Body of pancreas (tissue), 4 donors: ENCODE measurements at regions not wholly inside any gene's neighbourhood (a gene's known extent, or its start where the extent isn't known, plus 50 kb on each side); places are given as distances from the start of the nearest gene placed in this dataset.
"Not testable (repeated sequence)": the region's sequence is repeated elsewhere in the genome, so short reads cannot be mapped to it uniquely, and the experiment has no call there.

Source experiments
- ATAC-seq: fragments of 150-250 bp; one replicate; pipeline ENCODE4 v1.9.1; 2016
- DNase-seq, 4 donors: peaks; one replicate each; pipeline ENCODE4 v3.0.0-alpha.2; 2019
- H3K27ac ChIP-seq, 4 donors: fragments of 200-600 bp; sonication (generic); 1 replicate in 3 of 4; 2 replicates in 1 of 4; pipeline versions ENCODE4 v1.5.1 to v1.6.1; 2016 to 2019; ENCODE audit warnings: mild to moderate bottlenecking in 1 of 4, mixed read lengths in 1 of 4, moderate library complexity in 1 of 4
- H3K27me3 ChIP-seq, 2 donors: fragments of 200-600 bp; sonication (generic); one replicate each; pipeline ENCODE4 v1.6.0; 2016; ENCODE audit warnings: mild to moderate bottlenecking in 1 of 2
- H3K36me3 ChIP-seq, 2 donors: fragments of 200-600 bp; sonication (generic); replicated peaks in 1 of 2; 2 replicates each; pipeline ENCODE4 v1.5.1; 2016; ENCODE audit warnings: low read depth in 2 of 2; ENCODE audit not compliant: insufficient read depth in 1 of 2
- H3K4me1 ChIP-seq: fragments of 200-600 bp; sonication (generic); one replicate; pipeline ENCODE4 v1.6.0; 2016
- H3K4me3 ChIP-seq, 2 donors: fragments of 200-600 bp; sonication (generic); 1 replicate in 1 of 2; 2 replicates in 1 of 2; pipeline ENCODE4 v1.5.1; 2016 to 2019
- H3K9me3 ChIP-seq, 3 donors: fragments of 200-600 bp; sonication (generic); 1 replicate in 2 of 3; 2 replicates in 1 of 3; pipeline ENCODE4 v1.5.1; 2016
- POLR2A ChIP-seq, 3 donors: fragments of 450-650 bp; IDR thresholded peaks; one replicate each; pipeline ENCODE4 v1.6.1; 2016; ENCODE audit warnings: antibody characterized with exemption in 3 of 3, mild to moderate bottlenecking in 2 of 3
- WGBS, 2 donors: methylation state at CpG; one replicate each; pipeline ENCODE4 v1.1.5; 2017; 5-methylcytosine and 5-hydroxymethylcytosine counted together
- intact Hi-C: fragments of 100-400 bp; cut with DNase I; formaldehyde crosslinking; loops from one replicate; pipeline ENCODE4 v1.15.1; 2023
- TF ChIP-seq, protein P1 (sequence below), 7 experiments: fragments of 450-650 bp in 4 of 7; fragments of 200-600 bp in 3 of 7; sonication (generic) in 3 of 7; IDR thresholded peaks; one replicate each; pipeline ENCODE4 v1.5.1; 2016 to 2019; ENCODE audit warnings: antibody characterized with exemption in 7 of 7

DNA sequence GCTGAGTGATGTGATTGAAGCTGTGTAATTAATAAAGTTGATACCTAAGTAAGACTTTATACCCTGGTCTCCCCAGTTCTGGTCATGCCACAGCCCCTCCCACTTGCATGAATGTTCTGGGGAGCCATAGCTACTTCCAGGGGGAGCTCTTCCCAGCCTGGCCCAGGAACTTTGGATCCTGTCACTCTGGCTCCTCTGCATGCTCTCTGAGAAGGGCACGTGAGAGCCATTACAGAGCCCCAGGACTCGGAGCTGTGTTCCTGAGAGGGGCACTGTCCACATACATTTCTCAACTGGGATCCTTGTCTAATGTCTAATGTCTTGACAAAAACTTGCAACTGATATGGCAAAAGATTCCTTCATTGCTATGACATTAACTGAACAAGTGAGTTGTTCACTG lies 173.9 kb upstream of the NPY start:
- intact Hi-C loops: no loop called here
- H3K4me1 ChIP-seq: no peaks in the 10 kb centered on the region
- no peak for ATAC-seq
- H3K36me3 ChIP-seq: no peaks in the 10 kb centered on the region
- DNase-seq: no peak
- no peaks in the 10 kb centered on the region for H3K27me3 ChIP-seq
- WGBS, 2 donors: 59 to 72% methylated on average over 2 of the region's 2 CpGs
- no peaks in the 10 kb centered on the region for H3K9me3 ChIP-seq
- H3K4me3 ChIP-seq: no peak overlapping the region
- H3K27ac ChIP-seq: no peak overlapping the region
- TF ChIP-seq POLR2A (IDR thresholded peaks at IDR 0.05): no peak
- TF ChIP-seq, protein P1, sequence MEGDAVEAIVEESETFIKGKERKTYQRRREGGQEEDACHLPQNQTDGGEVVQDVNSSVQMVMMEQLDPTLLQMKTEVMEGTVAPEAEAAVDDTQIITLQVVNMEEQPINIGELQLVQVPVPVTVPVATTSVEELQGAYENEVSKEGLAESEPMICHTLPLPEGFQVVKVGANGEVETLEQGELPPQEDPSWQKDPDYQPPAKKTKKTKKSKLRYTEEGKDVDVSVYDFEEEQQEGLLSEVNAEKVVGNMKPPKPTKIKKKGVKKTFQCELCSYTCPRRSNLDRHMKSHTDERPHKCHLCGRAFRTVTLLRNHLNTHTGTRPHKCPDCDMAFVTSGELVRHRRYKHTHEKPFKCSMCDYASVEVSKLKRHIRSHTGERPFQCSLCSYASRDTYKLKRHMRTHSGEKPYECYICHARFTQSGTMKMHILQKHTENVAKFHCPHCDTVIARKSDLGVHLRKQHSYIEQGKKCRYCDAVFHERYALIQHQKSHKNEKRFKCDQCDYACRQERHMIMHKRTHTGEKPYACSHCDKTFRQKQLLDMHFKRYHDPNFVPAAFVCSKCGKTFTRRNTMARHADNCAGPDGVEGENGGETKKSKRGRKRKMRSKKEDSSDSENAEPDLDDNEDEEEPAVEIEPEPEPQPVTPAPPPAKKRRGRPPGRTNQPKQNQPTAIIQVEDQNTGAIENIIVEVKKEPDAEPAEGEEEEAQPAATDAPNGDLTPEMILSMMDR (IDR thresholded peaks at IDR 0.05): no peak

DNA sequence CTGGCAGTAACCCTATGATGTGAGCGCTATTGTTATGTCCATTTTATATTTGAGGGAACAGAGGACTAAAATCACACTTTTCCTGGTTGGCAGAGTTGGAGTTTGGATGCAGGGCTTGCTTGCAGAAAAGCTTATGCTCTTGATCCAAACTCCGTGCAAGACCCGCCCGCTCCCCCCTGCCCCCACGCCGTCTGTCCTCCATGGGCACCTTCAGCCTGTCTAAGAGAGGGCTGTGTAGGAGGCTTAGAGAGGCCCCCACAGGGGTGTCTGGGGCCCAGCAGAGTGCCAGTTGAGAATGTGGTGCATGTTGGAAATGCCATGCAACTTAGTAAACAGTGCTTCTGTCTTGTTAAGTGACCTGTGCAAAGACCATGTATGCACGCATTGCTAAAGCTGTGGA lies 170.5 kb upstream of the NPY start:
- ATAC-seq: no peak
- Histone ChIP-seq H3K36me3 (no peaks in the 10 kb centered on the region), H3K4me1 (no peaks in the 10 kb centered on the region), H3K27ac (no peak overlapping the region), H3K9me3 (no peaks in the 10 kb centered on the region), H3K4me3 (no peak overlapping the region), H3K27me3 (no peaks in the 10 kb centered on the region)
- intact Hi-C loops: no loop called here
- 85 to 86% methylated on average over 7 of the region's 7 CpGs for WGBS, 2 donors
- DNase-seq: no peak
- TF ChIP-seq, protein P1 (IDR thresholded peaks at IDR 0.05): no peak
- no peak for TF ChIP-seq POLR2A (IDR thresholded peaks at IDR 0.05)

DNA sequence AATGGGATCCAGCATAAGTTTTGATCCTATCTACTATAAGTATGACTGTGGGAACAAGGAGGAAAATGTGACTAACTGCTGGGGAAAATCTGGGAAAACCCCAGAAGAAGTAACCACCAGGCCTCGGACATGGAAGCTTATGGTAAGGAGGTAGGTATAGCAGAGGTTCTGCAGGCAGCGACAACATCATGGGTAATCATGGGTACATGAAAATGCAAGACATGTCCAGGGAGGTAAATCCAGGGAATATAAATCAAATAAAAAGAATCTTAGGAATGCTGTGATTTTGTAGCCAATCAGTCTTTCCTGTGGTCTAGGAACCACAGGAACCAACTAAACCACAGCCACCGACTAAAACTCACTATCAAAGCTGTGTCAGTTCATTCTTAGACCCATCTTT lies 168.3 kb upstream of the NPY start:
- H3K9me3 ChIP-seq: no peaks in the 10 kb centered on the region
- no peak for ATAC-seq
- no peak overlapping the region for H3K27ac ChIP-seq
- H3K4me3 ChIP-seq: no peak overlapping the region
- H3K36me3 ChIP-seq: no peaks in the 10 kb centered on the region
- WGBS, 2 donors: 68 to 69% methylated on average over 3 of the region's 3 CpGs
- no peaks in the 10 kb centered on the region for H3K27me3 ChIP-seq
- no peak for DNase-seq
- no peaks in the 10 kb centered on the region for H3K4me1 ChIP-seq
- TF ChIP-seq, protein P1 (IDR thresholded peaks at IDR 0.05): no peak
- no peak for TF ChIP-seq POLR2A (IDR thresholded peaks at IDR 0.05)
- intact Hi-C loops: no loop called here

DNA sequence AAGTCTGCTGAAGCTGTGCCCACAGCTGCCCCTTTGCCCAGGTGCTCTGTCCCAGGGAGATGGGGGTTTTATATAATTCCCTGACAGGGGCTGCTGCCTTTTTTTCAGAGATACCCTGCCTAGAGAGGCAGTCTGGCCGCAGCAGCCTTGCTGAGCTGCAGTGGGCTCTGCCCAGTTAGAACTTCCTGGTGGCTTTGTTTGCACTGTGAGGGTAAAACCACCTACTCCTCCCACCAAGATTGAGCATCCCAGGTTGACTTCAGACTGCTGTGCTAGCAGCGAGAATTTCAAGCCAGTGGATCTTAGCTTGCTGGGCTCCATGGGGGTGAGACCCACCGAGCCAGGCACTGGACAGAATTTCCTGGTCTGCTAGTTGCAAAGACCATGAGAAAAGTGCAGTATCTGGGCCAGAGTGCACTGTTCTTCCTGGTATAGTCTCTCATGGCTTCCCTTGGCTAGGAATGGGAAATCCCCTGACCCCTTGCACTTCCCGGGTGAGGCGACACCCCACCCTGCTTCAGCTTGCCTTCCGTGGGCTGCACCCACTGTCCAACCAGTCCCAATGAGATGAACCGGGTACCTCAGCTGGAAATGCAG lies 166.0 kb upstream of the NPY start:
- intact Hi-C loops, H3K9me3 ChIP-seq, H3K4me1 ChIP-seq, H3K27me3 ChIP-seq, H3K4me3 ChIP-seq, H3K36me3 ChIP-seq, DNase-seq, ATAC-seq, H3K27ac ChIP-seq: not testable (repeated sequence)
- 74 to 87% methylated on average over 4 to 7 of the region's 7 CpGs for WGBS, 2 donors

DNA sequence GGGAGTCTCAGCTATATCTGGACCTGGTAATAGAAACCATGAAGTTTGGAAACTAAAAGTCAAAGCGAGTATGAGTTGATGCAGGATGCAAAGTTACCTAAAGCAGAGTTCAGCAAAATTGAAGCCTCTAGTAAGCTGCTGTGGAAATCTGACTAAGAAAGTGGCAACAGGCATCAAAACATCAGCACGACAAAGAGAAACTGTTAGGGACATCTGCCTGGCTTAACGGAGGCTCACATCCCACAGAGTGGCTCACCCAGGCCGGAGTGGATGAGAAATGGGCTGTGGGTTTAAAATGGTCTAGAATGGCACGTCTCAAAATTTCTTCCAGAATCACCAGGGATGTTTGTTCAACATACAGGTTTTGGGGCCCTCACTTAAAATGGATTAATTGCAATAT lies 164.1 kb upstream of the NPY start:
- TF ChIP-seq POLR2A (IDR thresholded peaks at IDR 0.05): no peak
- TF ChIP-seq, protein P1 (IDR thresholded peaks at IDR 0.05): no peak
- Histone ChIP-seq H3K9me3 (no peaks in the 10 kb centered on the region), H3K4me3 (no peak overlapping the region), H3K27ac (no peak overlapping the region), H3K27me3 (no peaks in the 10 kb centered on the region), H3K36me3 (no peaks in the 10 kb centered on the region), H3K4me1 (no peaks in the 10 kb centered on the region)
- WGBS, 2 donors: 57 to 76% methylated on average over 5 of the region's 5 CpGs
- ATAC-seq (no peak), DNase-seq (no peak)
- intact Hi-C loops: no loop called here
